GM21723 (cell line): ENCODE measurements at regions not wholly inside any gene's neighbourhood (a gene's known extent, or its start where the extent isn't known, plus 50 kb on each side); places are given as distances from the start of the nearest gene placed in this dataset.
A peak's percentile ranks its signal among the peaks of the same experiment; 100 is the strongest.
"Not testable (repeated sequence)": the region's sequence is repeated elsewhere in the genome, so short reads cannot be mapped to it uniquely, and the experiment has no call there.

Source experiments
- ATAC-seq: cut with Tn5 transposase; IDR thresholded peaks from one replicate; pipeline ENCODE4 v1.9.1; 2021; ENCODE audit warnings: mild to moderate bottlenecking, moderate library complexity; ENCODE audit not compliant: unreplicated experiment

- ATAC-seq, result not testable (repeated sequence)
Observed at GRCh38 chr13:40373608-40374007, 292.8 kb downstream of the FOXO1 start.

- no peak for ATAC-seq
Observed at GRCh38 chr13:40375489-40376171, 290.8 kb downstream of the FOXO1 start.

- no peak for ATAC-seq
Observed at GRCh38 chr13:40376296-40376849, 290.1 kb downstream of the FOXO1 start.

- ATAC-seq, result no peak
Observed at GRCh38 chr13:40376867-40377535, 289.4 kb downstream of the FOXO1 start.

GRCh38 chr13:40377783-40378182 lies 288.7 kb downstream of the FOXO1 start:
- ATAC-seq, result no peak

- ATAC-seq, result no peak
Observed at GRCh38 chr13:40379196-40379595, 287.2 kb downstream of the FOXO1 start.

GRCh38 chr13:40379794-40380578 lies 286.5 kb downstream of the FOXO1 start:
- no peak for ATAC-seq

- no peak for ATAC-seq
Observed at GRCh38 chr13:40381935-40382764, 284.3 kb downstream of the FOXO1 start.

- no peak for ATAC-seq
Observed at GRCh38 chr13:40383132-40383531, 283.3 kb downstream of the FOXO1 start.

- no peak for ATAC-seq
Observed at GRCh38 chr13:40383885-40384284, 282.6 kb downstream of the FOXO1 start.

GRCh38 chr13:40384976-40385857 lies 281.2 kb downstream of the FOXO1 start:
- ATAC-seq, result no peak

GRCh38 chr13:40385858-40386180 lies 280.6 kb downstream of the FOXO1 start:
- no peak for ATAC-seq

- no peak for ATAC-seq
Observed at GRCh38 chr13:40386586-40386985, 279.9 kb downstream of the FOXO1 start.

GRCh38 chr13:40387775-40388174 lies 278.7 kb downstream of the FOXO1 start:
- no peak for ATAC-seq

GRCh38 chr13:40388617-40389016 lies 277.8 kb downstream of the FOXO1 start:
- peak; percentile 99 for ATAC-seq

GRCh38 chr13:40389081-40389641 lies 277.3 kb downstream of the FOXO1 start:
- peak; percentile 61 for ATAC-seq

- no peak for ATAC-seq
Observed at GRCh38 chr13:40390401-40390916, 276.0 kb downstream of the FOXO1 start.

GRCh38 chr13:40391788-40392187 lies 274.7 kb downstream of the FOXO1 start:
- ATAC-seq, result no peak

GRCh38 chr13:40394304-40394985 lies 272.0 kb downstream of the FOXO1 start:
- ATAC-seq, result no peak
